WTC11 (cell line): ENCODE measurements at regions not wholly inside any gene's neighbourhood (a gene's known extent, or its start where the extent isn't known, plus 50 kb on each side); places are given as distances from the start of the nearest gene placed in this dataset.

ENCODE experiments used
- ZNF317 ChIP-seq: sonication (generic); formaldehyde crosslinking; IDR thresholded peaks from 2 replicates; pipeline ENCODE4 v1.8.1; 2023; ENCODE audit warnings: low read depth, mild to moderate bottlenecking, moderate library complexity, missing genetic modification reagents, borderline replicate concordance
- TF ChIP-seq, protein P1 (sequence below): fragments of 200-600 bp; IDR thresholded peaks from 2 replicates; pipeline ENCODE4 v1.8.0; 2022; ENCODE audit warnings: antibody characterized with exemption
- TF ChIP-seq, protein P2 (sequence below): sonication (generic); formaldehyde crosslinking; IDR thresholded peaks from 2 replicates; pipeline ENCODE4 v1.8.1; 2022; ENCODE audit warnings: low read depth, mild to moderate bottlenecking, moderate library complexity, missing genetic modification reagents, borderline replicate concordance
- TF ChIP-seq, protein P3 (sequence below): sonication (generic); formaldehyde crosslinking; IDR thresholded peaks from 2 replicates; pipeline ENCODE4 v1.8.0; 2022; ENCODE audit warnings: mild to moderate bottlenecking, missing genetic modification reagents
- TF ChIP-seq, protein P4 (sequence below): sonication (generic); formaldehyde crosslinking; IDR thresholded peaks from 2 replicates; pipeline ENCODE4 v1.8.1; 2022; ENCODE audit warnings: low read depth, missing genetic modification reagents, borderline replicate concordance
- TF ChIP-seq, protein P5 (sequence below): sonication (generic); formaldehyde crosslinking; IDR thresholded peaks from 2 replicates; pipeline ENCODE4 v1.8.1; 2023; ENCODE audit warnings: mild to moderate bottlenecking, missing genetic modification reagents, borderline replicate concordance

DNA sequence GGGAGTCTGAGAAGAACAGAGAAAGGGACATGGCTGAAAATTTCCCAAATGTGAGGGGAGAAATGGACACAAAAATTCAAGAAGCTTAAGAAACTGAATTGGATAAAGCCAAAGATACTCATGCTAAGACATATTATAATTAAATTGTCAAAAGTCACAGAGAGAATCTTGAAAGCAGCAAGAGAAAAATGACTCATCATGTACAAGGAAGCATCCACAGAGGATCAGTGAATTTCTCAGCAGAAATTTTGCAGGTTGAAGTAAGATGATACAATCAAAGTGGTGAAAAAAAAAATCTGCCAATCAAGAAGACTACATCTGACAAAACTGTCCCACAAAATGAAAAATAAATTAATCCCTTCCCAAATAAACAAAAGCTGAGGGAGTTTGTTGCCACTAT lies 56.8 kb downstream of the MPP7 start:
- TF ChIP-seq, protein P1, sequence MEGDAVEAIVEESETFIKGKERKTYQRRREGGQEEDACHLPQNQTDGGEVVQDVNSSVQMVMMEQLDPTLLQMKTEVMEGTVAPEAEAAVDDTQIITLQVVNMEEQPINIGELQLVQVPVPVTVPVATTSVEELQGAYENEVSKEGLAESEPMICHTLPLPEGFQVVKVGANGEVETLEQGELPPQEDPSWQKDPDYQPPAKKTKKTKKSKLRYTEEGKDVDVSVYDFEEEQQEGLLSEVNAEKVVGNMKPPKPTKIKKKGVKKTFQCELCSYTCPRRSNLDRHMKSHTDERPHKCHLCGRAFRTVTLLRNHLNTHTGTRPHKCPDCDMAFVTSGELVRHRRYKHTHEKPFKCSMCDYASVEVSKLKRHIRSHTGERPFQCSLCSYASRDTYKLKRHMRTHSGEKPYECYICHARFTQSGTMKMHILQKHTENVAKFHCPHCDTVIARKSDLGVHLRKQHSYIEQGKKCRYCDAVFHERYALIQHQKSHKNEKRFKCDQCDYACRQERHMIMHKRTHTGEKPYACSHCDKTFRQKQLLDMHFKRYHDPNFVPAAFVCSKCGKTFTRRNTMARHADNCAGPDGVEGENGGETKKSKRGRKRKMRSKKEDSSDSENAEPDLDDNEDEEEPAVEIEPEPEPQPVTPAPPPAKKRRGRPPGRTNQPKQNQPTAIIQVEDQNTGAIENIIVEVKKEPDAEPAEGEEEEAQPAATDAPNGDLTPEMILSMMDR = no peak
- TF ChIP-seq, protein P2, sequence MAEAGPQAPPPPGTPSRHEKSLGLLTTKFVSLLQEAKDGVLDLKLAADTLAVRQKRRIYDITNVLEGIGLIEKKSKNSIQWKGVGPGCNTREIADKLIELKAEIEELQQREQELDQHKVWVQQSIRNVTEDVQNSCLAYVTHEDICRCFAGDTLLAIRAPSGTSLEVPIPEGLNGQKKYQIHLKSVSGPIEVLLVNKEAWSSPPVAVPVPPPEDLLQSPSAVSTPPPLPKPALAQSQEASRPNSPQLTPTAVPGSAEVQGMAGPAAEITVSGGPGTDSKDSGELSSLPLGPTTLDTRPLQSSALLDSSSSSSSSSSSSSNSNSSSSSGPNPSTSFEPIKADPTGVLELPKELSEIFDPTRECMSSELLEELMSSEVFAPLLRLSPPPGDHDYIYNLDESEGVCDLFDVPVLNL (CRISPR knock-in tag) = no peak
- TF ChIP-seq, protein P3, sequence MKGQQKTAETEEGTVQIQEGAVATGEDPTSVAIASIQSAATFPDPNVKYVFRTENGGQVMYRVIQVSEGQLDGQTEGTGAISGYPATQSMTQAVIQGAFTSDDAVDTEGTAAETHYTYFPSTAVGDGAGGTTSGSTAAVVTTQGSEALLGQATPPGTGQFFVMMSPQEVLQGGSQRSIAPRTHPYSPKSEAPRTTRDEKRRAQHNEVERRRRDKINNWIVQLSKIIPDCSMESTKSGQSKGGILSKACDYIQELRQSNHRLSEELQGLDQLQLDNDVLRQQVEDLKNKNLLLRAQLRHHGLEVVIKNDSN = no peak
- TF ChIP-seq, protein P4, sequence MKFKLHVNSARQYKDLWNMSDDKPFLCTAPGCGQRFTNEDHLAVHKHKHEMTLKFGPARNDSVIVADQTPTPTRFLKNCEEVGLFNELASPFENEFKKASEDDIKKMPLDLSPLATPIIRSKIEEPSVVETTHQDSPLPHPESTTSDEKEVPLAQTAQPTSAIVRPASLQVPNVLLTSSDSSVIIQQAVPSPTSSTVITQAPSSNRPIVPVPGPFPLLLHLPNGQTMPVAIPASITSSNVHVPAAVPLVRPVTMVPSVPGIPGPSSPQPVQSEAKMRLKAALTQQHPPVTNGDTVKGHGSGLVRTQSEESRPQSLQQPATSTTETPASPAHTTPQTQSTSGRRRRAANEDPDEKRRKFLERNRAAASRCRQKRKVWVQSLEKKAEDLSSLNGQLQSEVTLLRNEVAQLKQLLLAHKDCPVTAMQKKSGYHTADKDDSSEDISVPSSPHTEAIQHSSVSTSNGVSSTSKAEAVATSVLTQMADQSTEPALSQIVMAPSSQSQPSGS = no peak
- TF ChIP-seq ZNF317 (CRISPR knock-in tag) = no peak
- TF ChIP-seq, protein P5, sequence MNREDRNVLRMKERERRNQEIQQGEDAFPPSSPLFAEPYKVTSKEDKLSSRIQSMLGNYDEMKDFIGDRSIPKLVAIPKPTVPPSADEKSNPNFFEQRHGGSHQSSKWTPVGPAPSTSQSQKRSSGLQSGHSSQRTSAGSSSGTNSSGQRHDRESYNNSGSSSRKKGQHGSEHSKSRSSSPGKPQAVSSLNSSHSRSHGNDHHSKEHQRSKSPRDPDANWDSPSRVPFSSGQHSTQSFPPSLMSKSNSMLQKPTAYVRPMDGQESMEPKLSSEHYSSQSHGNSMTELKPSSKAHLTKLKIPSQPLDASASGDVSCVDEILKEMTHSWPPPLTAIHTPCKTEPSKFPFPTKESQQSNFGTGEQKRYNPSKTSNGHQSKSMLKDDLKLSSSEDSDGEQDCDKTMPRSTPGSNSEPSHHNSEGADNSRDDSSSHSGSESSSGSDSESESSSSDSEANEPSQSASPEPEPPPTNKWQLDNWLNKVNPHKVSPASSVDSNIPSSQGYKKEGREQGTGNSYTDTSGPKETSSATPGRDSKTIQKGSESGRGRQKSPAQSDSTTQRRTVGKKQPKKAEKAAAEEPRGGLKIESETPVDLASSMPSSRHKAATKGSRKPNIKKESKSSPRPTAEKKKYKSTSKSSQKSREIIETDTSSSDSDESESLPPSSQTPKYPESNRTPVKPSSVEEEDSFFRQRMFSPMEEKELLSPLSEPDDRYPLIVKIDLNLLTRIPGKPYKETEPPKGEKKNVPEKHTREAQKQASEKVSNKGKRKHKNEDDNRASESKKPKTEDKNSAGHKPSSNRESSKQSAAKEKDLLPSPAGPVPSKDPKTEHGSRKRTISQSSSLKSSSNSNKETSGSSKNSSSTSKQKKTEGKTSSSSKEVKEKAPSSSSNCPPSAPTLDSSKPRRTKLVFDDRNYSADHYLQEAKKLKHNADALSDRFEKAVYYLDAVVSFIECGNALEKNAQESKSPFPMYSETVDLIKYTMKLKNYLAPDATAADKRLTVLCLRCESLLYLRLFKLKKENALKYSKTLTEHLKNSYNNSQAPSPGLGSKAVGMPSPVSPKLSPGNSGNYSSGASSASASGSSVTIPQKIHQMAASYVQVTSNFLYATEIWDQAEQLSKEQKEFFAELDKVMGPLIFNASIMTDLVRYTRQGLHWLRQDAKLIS = no peak
